GM21529 (cell line): ENCODE measurements at regions not wholly inside any gene's neighbourhood (a gene's known extent, or its start where the extent isn't known, plus 50 kb on each side); places are given as distances from the start of the nearest gene placed in this dataset.

ENCODE experiments used
- ATAC-seq: cut with Tn5 transposase; IDR thresholded peaks from one replicate; pipeline ENCODE4 v1.9.1; 2021; ENCODE audit not compliant: unreplicated experiment

DNA sequence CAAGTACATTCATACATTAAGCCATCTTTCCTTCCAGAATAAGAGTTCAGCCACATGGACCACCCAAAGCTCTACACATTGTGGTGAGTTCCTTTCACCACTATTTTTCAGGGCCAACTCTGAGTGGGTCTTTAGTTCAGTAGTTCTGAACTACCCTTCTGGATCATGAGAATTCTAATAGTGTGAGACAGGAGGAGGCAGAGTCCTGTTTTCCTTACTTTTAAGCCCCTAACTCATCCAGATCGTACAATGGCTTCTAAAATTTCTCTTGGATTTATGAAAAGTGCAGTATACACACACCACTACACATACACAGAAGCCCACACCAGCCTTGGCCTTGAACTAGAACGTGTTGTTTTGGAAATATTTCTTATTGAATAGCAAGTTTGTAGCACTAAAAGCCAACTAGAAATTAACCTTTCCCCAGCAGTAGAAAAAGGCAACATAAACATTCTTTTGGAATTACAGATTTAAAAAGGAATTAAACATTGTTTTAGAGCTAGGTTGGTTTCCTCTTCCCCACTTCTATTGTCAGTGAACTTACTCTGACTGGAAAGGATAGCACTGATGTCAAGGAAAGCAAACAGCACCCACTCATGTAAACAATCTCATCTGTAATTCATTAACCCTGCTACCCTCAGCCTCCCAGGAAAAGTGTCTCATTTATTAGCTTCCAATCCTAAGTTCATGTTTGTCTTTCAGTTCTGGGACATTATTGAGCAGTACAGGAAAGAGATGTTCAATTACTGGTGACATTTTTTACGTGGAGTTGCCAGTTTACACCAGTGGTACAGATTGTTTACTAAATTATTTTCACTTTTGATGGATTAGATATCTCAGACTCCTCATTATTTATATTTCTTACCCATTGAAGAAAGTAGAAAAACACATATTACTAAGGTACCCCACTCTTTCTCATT lies 95.7 kb upstream of the AGTR1 start:
- no peak for ATAC-seq

DNA sequence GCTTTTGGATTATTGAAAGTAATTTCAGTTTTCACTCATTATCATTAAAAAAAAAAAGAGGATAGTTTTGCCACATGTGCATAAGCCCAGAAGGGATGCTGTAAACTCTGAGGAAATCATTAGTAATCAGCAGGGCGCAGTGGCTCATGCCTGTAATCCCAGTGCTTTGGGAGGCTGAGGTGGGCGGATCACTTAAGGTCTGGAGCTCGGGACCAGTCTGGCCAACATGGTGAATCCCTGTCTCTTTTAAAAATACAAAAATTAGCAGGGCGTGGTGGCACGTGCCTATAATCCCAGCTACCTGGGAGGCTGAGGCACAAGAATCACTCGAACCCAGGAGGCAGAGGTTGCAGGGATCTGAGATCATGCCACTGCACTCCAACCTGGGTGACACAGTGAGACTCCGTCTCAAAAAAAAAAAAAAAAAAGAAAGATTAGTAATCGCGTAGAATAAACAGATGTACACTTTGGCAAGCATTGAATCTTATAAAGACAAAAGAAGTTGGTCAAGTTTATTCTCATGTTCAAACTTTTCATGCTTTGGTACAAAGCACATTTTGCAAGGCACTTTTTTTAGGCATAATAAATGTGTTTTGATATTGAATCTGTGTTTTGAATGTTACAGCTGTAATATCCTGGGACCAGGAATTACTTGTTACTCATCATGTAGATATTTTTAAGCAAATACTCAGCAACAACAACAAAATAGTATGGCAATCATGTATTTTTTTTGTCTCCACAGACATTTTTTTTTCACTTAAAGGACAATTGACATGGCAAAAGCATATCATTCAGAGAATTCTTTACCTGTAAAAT lies 93.2 kb upstream of the AGTR1 start:
- ATAC-seq: no peak

DNA sequence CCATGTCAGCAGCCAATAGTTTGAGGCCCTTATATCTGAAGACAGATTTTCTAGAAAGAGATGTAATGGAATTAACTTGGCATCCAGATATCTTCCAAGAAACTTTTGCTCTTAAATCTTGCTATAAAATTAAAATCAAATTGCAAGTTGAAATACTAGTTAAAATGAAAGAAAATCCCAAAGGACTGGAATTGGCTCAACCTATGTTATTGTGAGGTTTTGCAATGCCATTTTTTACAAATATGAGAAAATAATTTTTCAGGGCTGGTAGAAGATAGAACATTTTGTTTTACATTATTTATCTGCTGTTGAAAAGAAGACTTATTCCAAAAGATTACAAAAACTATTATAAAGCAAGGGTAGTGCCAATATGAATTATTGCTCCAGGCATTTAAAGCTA lies 92.2 kb upstream of the AGTR1 start:
- no peak for ATAC-seq

DNA sequence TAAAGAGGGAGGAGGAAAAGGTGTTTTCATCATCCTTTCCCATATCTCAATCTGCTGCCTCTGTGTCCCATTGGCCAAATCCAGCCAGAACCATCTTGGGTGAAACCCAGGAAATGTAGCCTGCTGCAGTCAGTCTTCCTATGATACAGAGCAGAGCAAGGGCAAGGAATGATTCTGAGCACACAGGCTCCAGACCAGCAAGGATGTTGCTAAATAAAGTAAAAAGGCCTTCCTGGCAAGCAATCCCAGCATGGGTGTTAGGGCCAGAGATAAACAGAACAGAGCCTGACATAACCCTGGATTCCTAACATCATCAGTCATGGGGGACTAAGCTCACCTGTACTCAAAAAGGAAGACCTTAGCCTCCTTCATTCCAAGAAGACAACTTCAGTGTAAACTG lies 90.7 kb upstream of the AGTR1 start:
- ATAC-seq: no peak

DNA sequence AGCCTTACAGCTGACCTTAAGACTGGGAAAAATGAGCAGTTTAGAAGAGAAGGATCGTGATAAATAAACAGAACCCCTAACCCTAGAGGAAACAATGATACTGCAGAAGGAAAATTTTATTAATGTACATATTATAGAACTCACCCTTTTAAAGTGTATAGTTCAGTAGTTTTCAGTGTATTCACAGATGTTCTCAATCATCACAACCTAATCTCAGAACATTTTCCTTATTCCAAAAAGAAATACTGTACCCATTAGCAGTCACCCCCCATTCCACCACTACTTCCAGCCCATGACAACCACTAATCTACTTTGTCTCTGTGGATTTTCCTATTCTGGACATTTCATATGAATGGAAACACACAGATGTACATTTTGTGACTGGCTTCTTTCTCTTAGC lies 90.2 kb upstream of the AGTR1 start:
- no peak for ATAC-seq

DNA sequence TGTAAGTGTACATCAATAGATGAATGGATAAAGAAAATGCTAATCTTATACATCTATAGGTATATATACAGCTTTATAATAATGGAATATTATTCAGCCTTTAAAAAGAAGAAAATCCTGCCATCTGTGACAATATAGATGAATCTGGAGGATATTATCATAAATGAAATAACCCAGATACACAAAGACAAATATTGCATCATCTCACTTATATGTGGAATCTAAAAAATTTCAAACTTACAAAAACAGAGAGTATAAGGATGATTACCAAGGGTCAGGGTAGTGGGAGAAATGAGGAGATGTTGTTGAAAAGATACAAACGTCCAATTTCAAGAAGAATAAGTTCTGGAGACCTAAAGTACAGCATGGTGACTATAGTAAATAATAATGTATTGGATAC lies 85.4 kb upstream of the AGTR1 start:
- ATAC-seq: no peak

DNA sequence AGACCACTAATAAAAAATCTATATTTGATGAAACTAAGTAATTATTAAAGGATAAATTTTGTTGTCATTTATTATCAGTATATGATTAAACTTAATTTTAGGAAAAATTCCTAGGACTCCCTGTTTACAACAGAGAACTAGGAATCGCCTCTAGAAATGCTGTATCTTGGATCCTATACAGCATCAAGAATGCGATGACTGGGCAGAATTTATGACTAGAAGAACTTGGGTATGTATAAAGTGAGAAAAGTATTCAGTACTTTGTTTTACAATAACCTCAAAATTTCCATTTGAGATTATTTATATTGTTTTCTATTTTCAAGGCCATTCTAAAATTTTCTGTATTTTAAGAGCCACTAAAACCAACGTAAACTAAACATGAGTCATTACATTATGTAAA lies 82.3 kb upstream of the AGTR1 start:
- ATAC-seq: no peak

DNA sequence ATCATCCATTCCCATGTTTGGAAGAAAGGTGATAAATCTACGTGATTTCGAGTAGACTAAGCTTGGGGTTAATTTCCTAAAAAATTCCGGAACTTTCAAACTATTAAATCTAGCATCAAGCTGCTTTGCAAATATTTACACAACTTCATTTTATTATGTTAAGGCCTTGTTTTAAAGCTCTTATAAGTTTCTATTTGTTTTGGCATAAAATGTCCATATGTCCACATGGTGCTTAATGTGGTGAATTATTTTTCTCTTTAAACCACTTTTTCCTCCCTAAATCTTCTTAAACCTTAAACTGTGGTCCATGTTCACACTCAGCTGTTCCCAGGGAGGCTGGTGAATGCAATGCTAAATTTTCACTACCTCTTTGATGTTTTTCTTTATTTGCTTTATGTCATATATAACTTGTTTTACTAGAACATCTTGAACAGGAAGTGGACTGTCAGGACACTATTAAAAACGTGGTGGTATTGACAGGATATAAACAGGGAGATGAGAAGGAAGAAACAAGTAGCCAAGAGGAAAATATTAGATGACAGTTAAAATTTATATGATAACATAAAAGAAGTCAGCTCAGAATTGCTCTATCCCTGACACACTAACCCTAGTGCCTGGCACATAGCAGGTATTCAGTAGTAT lies 72.5 kb upstream of the AGTR1 start:
- no peak for ATAC-seq

DNA sequence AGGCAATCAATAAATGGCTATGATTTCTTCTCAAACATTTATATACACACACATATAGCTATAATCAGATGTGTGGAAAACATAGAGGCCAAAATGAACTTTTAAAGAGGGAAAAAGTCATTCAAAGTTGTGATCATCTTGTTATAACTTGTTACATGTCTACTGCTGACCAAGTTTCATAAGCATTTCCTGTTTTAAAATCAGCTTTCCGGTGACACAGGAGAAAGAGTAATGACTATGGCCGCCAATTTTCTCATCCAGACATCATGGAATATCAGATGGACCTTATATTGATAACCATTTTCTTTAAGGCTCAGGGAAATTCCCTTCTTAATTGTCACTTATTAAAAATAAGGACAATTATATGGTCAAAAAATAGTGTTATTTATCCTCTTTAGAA lies 71.7 kb upstream of the AGTR1 start:
- no peak for ATAC-seq

DNA sequence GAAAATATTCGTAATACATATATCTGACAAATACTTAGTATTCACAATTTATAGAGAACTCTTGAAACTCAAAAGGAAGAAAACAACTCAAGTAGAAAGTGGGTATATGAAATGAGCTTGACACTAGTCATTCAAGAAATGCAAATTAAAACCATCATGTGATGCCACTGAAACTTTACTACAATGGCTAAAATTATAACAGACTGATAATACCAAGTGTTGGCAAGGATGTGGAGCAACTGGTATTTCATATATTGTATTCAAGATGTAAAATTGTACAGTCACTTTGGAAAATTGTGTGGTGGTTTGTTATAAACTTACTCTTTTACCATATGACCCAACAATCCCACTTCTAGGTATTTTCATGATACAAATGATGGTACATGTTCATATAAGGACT lies 68.7 kb upstream of the AGTR1 start:
- no peak for ATAC-seq

DNA sequence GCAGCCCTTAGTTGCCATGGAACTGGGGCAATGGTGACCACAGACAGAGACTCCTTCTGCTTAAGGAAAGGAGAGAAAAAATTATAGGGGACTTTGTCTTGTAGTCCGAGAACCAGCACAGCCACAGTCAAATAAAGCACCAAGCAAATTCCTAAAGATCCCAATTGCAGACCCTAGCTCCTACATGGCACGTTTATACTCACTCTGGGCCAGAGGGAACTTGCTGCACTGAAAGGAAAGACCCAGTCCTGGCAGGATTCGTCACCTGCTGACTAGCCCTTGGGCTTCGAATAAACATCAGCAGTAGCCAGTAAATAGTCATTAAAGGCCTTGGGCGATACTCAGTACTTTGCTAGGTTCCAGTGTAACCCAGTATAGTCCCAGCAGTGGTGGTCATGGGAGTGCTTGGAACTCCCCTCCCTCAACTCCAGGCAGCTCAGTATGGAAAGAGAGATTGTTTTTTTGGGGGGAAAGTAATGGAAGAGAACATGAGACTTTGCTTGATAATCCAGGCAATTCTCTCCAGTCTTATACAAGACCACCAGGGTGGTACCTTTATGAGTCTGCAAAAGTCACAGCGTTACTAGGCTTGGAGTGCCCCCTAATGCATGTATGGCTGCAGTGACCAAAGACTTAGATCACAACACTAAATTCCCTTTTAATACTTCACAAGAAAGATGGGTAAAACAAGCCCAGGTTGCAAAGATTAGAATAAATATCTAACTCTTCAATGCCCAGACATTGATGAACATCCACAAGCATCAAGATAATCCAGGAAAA lies 66.4 kb upstream of the AGTR1 start:
- ATAC-seq: no peak

DNA sequence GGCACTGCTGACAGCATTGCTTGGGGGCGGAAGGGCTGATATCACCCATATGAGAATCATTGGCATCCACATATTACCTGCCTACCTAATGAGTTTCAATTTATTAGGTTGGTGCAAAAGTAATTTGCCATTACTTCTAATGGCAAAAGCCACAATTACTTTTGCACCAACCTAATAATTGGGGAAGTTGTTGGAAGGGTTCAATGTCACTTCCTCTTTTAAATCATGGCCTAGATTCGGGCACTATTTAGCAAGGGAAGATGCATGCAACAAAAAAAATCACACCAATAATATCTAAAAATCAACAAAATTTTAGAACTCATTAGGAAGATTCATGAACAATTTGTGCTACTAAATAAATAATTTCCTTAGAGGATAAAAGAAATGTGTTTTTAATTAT lies 56.0 kb upstream of the AGTR1 start:
- no peak for ATAC-seq

DNA sequence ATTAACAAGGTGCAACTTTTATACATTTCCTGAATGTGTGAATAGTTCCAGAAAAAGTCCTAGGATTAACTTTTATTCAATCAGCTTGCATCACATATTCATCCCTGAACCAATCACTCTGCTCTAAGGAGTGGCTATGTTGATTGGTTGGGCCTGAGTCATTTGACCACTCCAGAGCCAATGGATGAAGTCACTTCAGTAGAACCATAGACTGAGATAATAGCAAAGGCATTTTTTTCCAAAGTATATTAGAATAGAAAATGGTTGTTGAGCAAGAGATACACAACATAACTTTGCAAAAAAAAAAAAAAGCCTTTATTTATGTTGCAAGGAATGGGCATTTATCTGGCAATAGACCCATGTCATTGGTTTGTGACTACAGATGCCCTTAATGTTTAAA lies 55.5 kb upstream of the AGTR1 start:
- ATAC-seq: no peak

DNA sequence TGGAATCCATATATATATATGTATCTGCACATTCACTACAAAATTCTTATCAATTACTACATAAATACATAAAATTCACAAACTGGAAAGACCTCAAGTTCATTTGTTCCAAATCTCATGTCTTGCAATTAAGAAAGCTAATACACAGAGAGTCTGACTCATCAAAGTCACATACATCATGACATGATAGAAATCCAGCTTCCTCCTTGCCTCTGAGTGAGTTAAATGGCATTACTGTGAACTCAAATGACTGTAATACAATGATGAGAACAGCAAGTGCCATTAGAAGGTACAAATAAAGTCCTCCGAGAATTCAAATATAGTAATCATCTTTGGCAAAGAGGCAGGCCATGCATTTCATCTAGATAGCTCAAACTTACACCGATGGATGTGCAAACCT lies 55.1 kb upstream of the AGTR1 start:
- ATAC-seq: no peak

DNA sequence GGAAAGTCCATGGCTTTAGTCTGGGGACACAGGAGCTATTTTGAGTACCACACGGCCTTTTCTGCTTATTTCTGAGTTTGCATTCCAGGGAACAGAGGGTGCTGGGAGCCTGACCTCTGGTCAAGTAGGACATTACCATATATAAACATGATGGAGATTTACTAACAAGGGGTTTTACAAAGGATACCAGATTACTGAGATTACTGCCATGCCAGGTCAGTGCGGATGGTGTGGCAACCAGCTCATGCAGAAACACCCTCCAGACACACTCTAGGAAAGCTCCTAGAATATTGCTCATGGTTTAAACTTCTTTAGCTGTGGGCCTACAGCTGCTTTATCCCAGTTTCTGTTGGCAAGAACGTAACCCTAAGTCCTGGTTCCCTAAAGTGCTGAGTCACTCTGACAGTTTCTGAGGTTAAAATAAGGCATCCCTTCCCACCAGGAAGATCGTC lies 54.3 kb upstream of the AGTR1 start:
- ATAC-seq: no peak

DNA sequence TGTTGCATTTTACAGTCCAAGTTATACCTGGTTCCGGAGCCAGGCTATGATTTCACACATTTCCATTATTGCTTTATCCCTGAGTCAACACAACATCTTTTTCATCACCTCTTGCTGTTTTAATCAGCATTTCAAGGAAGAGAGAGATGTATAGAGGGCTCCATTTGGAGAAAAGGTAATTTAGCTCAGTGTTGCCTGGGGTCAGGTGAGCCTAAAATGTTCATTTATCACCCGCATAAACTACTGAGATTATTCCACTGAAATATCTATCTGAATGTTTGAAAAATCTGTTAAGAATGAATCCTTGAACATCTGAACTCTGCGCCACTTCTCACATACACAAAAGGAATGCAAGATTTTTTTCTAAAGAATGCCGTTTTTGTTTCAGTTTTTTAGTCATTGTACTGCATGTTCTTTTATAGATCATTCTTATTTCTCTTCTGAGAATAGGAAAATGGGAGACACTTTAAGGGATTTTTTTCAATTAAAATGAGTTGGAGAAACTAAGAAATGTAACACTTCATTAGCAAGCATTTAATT lies 51.5 kb upstream of the AGTR1 start:
- ATAC-seq: no peak
